ENCODE measurements at regions not wholly inside any gene's neighbourhood (a gene's known extent, or its start where the extent isn't known, plus 50 kb on each side); places are given as distances from the start of the nearest gene placed in this dataset.

GRCh38 chr4:4602468-4602867, 60.6 kb upstream of the STX18 start:
- no peak overlapping the region for H3K27ac Mint-ChIP-seq (ENCODE audit: unreplicated experiment)

GRCh38 chr4:4601803-4602369, 60.0 kb upstream of the STX18 start:
- Mint-ChIP-seq H3K4me3 (ENCODE audit: unreplicated experiment) (no peak overlapping the region), H3K27me3 (ENCODE audit: unreplicated experiment) (peaks cover 3% of the 10 kb centered on the region), H3K9me3 (ENCODE audit: unreplicated experiment) (no peaks in the 10 kb centered on the region), H3K27ac (ENCODE audit: unreplicated experiment) (no peak overlapping the region), H3K36me3 (ENCODE audit: low read depth, unreplicated experiment) (peaks cover 3% of the 10 kb centered on the region), H3K4me1 (ENCODE audit: unreplicated experiment) (peaks cover 24% of the 10 kb centered on the region)
- no peak for DNase-seq (ENCODE audit: low spot score)
- TF ChIP-seq CTCF (IDR thresholded peaks at IDR 0.05; ENCODE audit: unreplicated experiment): no peak

More at GRCh38 chr4:4602468-4602867, 60.6 kb upstream of the STX18 start:
- DNase-seq (ENCODE audit: low spot score): no peak
- H3K27me3 Mint-ChIP-seq (ENCODE audit: unreplicated experiment): peaks cover 3% of the 10 kb centered on the region
- H3K36me3 Mint-ChIP-seq (ENCODE audit: low read depth, unreplicated experiment): peaks cover 3% of the 10 kb centered on the region
- no peak overlapping the region for H3K4me3 Mint-ChIP-seq (ENCODE audit: unreplicated experiment)
- peaks cover 24% of the 10 kb centered on the region for H3K4me1 Mint-ChIP-seq (ENCODE audit: unreplicated experiment)
- H3K9me3 Mint-ChIP-seq (ENCODE audit: unreplicated experiment): no peaks in the 10 kb centered on the region
- no peak for TF ChIP-seq CTCF (IDR thresholded peaks at IDR 0.05; ENCODE audit: unreplicated experiment)

GRCh38 chr4:4599481-4600275, 57.8 kb upstream of the STX18 start:
- no peak for DNase-seq (ENCODE audit: low spot score)
- H3K36me3 Mint-ChIP-seq (ENCODE audit: low read depth, unreplicated experiment): peaks cover 5% of the 10 kb centered on the region
- H3K4me3 Mint-ChIP-seq (ENCODE audit: unreplicated experiment): no peak overlapping the region
- peaks cover 4% of the 10 kb centered on the region for H3K9me3 Mint-ChIP-seq (ENCODE audit: unreplicated experiment)
- H3K4me1 Mint-ChIP-seq (ENCODE audit: unreplicated experiment): peaks cover 14% of the 10 kb centered on the region
- TF ChIP-seq CTCF (IDR thresholded peaks at IDR 0.05; ENCODE audit: unreplicated experiment): no peak
- H3K27me3 Mint-ChIP-seq (ENCODE audit: unreplicated experiment): peaks cover 3% of the 10 kb centered on the region
- no peak overlapping the region for H3K27ac Mint-ChIP-seq (ENCODE audit: unreplicated experiment)

- Mint-ChIP-seq H3K27ac (ENCODE audit: unreplicated experiment) (no peak overlapping the region), H3K36me3 (ENCODE audit: low read depth, unreplicated experiment) (peaks cover 10% of the 10 kb centered on the region), H3K9me3 (ENCODE audit: unreplicated experiment) (peaks cover 4% of the 10 kb centered on the region), H3K27me3 (ENCODE audit: unreplicated experiment) (peaks cover 3% of the 10 kb centered on the region), H3K4me1 (ENCODE audit: unreplicated experiment) (peaks cover 9% of the 10 kb centered on the region), H3K4me3 (ENCODE audit: unreplicated experiment) (no peak overlapping the region)
- no peak for TF ChIP-seq CTCF (IDR thresholded peaks at IDR 0.05; ENCODE audit: unreplicated experiment)
- no peak for DNase-seq (ENCODE audit: low spot score)
Observed at GRCh38 chr4:4598851-4599411, 57.1 kb upstream of the STX18 start.

GRCh38 chr4:4596720-4597119, 54.9 kb upstream of the STX18 start:
- Mint-ChIP-seq H3K36me3 (ENCODE audit: low read depth, unreplicated experiment) (peaks cover 10% of the 10 kb centered on the region), H3K27ac (ENCODE audit: unreplicated experiment) (no peak overlapping the region)
- DNase-seq (ENCODE audit: low spot score): no peak

More at GRCh38 chr4:4596720-4597119, 54.9 kb upstream of the STX18 start:
- no peak for TF ChIP-seq CTCF (IDR thresholded peaks at IDR 0.05; ENCODE audit: unreplicated experiment)
- Mint-ChIP-seq H3K9me3 (ENCODE audit: unreplicated experiment) (peaks cover 4% of the 10 kb centered on the region), H3K4me3 (ENCODE audit: unreplicated experiment) (no peak overlapping the region), H3K4me1 (ENCODE audit: unreplicated experiment) (peaks cover 4% of the 10 kb centered on the region), H3K27me3 (ENCODE audit: unreplicated experiment) (peaks cover 3% of the 10 kb centered on the region)
